ENCODE measurements at regions not wholly inside any gene's neighbourhood (a gene's known extent, or its start where the extent isn't known, plus 50 kb on each side); places are given as distances from the start of the nearest gene placed in this dataset.

DNA sequence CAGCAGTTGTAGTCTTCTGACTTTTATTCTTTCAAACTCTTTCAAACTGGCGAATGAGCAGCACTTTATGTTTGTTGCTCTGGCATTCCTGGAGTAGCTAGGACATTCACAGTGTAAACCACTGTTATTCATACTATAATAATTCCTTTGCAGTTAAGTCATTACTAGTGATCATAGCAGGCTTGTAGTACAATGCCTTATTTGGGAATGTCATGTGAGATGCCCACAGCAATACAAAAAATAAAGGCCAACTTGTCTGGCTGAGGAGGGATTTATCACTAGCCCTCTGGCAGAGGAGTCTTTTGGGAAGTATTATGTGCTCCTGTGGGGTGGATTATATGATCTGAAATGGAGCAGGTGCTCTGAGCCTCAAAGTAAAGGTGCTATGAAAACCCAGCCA lies 197.2 kb downstream of the VGLL3 start:
- TF ChIP-seq, protein P1, sequence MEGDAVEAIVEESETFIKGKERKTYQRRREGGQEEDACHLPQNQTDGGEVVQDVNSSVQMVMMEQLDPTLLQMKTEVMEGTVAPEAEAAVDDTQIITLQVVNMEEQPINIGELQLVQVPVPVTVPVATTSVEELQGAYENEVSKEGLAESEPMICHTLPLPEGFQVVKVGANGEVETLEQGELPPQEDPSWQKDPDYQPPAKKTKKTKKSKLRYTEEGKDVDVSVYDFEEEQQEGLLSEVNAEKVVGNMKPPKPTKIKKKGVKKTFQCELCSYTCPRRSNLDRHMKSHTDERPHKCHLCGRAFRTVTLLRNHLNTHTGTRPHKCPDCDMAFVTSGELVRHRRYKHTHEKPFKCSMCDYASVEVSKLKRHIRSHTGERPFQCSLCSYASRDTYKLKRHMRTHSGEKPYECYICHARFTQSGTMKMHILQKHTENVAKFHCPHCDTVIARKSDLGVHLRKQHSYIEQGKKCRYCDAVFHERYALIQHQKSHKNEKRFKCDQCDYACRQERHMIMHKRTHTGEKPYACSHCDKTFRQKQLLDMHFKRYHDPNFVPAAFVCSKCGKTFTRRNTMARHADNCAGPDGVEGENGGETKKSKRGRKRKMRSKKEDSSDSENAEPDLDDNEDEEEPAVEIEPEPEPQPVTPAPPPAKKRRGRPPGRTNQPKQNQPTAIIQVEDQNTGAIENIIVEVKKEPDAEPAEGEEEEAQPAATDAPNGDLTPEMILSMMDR (IDR thresholded peaks at IDR 0.05; ENCODE audit: insufficient read depth, low read length): no peak
- no peak for TF ChIP-seq POLR2AphosphoS5 (IDR thresholded peaks at IDR 0.05; ENCODE audit: low read depth)
- TF ChIP-seq, protein P2, sequence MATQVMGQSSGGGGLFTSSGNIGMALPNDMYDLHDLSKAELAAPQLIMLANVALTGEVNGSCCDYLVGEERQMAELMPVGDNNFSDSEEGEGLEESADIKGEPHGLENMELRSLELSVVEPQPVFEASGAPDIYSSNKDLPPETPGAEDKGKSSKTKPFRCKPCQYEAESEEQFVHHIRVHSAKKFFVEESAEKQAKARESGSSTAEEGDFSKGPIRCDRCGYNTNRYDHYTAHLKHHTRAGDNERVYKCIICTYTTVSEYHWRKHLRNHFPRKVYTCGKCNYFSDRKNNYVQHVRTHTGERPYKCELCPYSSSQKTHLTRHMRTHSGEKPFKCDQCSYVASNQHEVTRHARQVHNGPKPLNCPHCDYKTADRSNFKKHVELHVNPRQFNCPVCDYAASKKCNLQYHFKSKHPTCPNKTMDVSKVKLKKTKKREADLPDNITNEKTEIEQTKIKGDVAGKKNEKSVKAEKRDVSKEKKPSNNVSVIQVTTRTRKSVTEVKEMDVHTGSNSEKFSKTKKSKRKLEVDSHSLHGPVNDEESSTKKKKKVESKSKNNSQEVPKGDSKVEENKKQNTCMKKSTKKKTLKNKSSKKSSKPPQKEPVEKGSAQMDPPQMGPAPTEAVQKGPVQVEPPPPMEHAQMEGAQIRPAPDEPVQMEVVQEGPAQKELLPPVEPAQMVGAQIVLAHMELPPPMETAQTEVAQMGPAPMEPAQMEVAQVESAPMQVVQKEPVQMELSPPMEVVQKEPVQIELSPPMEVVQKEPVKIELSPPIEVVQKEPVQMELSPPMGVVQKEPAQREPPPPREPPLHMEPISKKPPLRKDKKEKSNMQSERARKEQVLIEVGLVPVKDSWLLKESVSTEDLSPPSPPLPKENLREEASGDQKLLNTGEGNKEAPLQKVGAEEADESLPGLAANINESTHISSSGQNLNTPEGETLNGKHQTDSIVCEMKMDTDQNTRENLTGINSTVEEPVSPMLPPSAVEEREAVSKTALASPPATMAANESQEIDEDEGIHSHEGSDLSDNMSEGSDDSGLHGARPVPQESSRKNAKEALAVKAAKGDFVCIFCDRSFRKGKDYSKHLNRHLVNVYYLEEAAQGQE (IDR thresholded peaks at IDR 0.05; ENCODE audit: insufficient replicate concordance, low read depth): no peak

Measured in HL-60 (cell line).